ENCODE measurements at regions not wholly inside any gene's neighbourhood (a gene's known extent, or its start where the extent isn't known, plus 50 kb on each side); places are given as distances from the start of the nearest gene placed in this dataset.

DNA sequence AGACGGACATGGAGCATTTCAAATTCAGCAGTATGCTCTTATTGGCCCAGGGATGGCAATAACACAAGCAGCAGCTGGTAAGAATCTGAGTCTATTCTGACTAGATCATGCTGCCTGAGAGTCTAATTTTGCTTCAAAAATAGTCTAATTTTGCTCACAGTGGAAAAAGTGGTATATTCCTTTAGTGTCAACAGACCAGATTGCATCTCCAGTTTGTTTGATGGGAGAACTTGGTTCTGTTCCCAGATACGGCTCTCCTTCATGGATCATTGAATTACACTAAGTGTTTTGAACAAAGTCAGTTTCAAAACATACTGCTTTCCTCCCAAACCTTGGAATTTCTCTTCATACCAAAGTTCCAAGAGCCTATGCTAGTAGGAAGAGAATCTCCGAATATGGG is 586.1 kb downstream of the RNF144B start:
- no peak for FAIRE-seq

DNA sequence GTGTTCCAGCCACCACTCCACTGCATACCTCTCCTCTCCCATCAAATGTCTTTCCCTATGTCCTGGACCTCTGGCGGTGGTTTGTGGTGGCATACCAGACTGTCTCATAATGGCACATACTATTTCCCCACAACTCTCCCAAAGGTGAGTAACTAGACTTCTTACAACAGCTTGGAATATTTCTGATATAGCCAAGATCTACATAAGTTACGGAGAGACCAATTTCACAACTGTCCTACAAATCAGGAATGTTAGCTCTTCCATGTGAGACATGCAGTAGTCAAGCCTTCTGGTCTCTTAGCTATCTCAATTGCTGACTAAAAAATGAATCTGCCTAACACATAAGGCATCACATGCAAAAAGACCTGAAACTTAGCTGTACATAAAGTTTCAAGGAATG is 588.9 kb downstream of the RNF144B start:
- no peak for FAIRE-seq

DNA sequence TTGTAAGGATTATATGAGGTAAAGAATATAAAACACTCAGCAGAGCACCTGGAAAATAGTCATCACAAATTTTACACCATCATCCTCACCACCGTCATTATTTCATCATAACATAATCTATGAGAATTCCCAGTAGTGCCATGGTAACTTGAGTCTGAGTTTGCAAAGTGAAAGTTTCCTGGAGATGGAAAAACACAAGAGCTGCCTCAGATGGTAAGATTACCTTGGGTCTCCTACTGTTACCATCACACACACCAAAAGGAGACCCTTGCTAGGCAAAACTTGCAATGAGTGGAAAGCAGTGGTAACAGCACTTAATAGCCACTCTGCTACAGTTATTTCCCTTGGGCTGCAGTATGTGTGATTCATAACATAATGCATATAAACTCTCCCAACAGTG is 589.8 kb downstream of the RNF144B start:
- no peak for FAIRE-seq

DNA sequence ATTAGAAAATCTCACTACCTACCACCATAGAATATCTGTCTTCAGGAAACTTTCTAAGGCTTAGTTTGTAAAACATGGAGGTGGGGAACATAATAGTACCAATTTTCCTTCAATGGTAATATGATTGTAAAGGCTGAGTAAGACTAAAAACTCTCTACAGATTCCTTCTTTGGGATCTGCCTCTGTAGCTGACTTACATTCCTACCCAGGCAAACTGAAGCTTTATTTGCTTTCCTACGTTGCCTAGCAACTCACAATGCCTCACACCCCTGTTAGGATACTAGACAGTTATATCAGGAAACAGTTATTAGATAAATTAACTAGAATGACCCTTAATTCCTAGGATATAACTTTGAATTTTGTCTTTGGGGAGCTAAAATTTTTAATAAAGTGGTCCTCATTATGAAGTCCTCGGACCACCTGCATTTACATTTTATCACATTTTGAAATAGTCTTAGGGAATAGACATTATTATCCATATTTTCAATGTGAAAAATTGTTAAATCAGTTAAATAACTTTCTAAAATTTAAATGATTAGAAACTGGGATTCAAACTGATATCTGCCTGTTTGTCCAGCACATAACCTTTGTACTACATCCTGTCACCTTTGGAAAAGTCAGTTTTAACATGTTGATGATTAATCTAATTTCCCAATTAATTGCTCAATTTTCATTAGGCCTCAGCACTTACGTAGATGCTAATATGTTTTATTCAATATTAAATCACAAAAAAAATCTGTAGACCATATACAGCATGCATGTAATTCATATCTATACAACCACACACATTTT is 591.4 kb downstream of the RNF144B start:
- peak; percentile 82 for FAIRE-seq

DNA sequence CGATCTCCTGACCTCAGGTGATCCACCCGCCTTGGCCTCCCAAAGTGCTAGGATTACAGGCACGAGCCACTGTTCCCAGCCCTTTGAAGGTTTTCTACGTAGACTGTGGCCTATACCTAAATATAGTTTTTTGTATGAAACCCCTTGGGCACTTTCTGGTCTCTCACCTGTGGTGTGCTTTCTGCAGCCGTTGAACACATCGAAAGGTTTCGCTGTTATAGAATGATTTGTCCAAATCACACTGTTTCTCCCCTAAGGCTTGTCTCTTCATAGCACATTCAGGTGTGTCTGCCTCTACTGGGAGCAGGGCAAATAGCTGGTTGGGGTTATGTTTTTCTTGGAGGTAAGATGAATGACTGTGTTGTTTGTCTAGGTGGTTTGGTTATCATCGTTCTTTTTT is 597.9 kb downstream of the RNF144B start:
- FAIRE-seq: no peak

DNA sequence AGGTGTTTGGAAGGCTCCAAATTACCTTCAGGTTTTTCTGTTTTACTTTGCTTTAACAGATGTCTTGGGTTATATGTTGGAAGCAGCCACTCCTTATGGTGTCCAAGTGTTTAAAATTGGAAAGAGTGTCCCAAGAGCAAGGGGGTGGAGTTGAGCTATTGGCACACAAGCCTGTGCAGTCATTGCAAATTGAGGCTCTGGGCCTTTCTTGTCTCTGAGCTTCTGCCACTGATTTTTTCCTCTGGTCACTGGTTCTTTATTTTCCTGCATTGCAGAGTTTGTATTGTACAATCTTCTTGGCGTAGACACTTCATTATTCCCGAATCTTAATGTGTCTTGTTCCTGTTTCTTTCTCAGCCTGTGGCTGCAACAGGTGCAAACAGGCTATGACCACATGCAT is 598.8 kb downstream of the RNF144B start:
- no peak for FAIRE-seq

DNA sequence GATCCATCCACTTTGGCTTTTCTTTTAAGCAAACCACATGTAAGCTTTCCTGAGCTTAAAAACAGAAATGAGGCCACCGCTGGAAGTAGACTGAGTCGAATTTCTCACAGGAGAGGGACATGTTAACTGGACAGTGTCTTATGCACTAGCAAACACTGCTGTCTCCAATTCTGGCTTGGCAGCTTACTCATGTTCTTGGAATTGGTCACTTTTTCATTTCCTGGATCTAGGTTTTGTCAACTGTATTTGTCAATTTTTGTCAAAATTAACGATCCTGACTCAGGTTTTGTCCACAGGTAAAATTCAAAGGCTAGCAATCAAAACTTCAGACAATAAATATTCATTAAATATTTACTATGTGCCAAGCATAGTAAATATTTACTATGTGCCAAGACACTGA is 601.5 kb downstream of the RNF144B start:
- FAIRE-seq: no peak

DNA sequence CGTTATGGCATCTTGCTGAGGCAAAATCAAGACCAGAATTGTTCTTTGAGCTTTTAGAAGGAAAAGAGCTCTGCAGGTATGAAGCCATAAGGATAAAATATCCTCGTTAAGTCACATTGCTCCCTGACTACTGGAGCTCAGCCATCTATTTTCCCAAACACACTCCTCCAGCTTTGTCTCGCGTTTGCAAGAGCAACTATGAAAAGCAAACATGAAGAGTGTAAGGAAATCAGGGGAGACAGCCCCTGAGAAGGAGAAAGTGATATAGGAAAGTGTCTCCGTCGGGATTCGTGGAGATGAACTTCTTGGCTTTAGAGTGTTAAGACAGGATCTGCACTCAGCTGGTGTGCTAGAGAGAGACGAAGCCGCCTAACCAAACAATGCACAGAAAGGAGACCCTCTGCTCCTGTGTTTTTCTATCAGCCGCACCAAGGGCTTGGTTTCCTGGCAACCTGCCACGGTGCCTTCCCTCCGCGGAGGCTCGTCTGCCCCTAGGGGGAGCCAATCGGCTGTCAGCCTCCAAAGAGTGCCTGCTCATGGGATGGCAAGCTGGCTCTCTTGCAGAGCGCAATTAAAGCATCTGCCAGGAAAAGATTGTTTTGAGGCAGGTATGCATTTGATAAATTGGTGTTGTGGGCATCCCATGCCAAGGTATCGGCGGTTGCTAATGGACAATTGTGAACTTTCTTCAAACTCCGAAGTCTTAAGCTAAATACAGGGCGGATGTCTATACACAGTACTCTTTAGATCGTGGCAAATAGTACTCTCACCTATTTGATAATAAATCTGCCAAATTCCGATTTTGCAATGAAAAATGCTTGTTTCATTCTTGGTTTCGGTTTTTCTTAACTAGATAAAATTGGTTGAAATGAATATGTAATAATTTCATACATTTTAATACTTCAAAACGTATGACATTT is 603.2 kb downstream of the RNF144B start:
- no peak for FAIRE-seq

DNA sequence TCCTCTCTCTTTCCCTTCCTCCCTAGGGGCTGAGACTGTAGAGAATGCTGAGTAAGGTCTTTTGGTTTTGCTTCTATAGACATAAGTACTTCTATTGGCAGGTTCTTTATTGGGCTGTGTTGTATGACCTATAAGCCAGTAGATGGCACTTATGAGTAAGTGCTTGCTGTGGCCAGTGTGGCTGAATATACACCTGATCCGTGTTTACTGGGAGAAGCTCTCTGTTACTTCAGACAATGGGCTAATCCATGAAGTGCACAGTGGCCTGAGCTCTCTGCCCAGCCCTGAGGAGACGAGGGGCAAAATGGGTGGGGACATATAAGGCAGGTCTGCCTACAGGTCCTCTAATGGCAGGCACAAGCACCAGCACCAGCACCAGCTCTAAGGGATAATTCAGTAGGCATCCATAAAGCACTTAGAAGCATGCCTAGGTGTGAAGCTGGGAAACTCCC is 610.3 kb downstream of the RNF144B start:
- FAIRE-seq: peak; percentile 58

DNA sequence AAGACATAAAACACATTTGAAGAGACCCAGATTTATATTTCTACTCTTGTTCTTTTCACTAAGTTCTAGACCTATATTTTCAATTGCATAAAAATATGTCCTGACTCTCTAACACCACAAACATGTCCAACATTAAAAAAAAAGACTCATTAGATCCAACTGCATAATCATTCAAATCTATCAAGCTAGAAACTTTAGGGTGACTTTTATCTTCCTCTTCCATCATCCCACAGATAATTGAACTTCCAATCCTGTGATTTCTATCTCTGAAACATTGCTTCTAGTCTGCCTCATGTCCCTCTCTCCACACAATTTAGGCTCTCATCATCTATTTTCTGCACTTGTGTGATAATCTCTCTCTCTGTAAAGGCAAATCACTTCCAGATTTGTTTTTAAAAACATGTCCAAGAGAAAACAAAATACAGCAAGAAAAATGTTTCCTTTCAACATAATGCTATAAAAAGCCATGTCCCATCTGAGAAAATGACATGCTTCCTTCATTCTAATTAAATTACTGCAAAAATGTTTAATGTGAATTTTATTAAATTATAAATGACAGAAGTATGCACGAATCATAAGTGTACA is 615.9 kb downstream of the RNF144B start:
- FAIRE-seq: no peak

DNA sequence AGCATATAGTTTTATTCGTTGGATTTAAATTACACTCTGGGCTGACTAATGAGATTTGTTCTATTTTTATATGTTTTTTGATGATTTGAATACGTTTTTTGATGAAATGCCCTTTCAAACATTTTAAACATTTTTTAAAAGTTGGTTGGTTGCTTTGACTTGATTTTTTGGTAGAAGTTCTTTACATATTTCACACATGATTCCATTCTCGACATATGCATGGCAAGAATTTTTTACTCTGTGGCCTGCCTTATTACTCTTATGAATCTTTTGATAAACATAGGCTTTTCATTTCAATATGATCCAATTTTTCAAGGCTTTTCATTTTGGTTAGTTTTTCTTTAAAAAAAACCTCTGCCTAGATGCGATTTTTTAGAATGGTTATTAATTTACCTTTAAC is 617.0 kb downstream of the RNF144B start:
- FAIRE-seq: no peak

DNA sequence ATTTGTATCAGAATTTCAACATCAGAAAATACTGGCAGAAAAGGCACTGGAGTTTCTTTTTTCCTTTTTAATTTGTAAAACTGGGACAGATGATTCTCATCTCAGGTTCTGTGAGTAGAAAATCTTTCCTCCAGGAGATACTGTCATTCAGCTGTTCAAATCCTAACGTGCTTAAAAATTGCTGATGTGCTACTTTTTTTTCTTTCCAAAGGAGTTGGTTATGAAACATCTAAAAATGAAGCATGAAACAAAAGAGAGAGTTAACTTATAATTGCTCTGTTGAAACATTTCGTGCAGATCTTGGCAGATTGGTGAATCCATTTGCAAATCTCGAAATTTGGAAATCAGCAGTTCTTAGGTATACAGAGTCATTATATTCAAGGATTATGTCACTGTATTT is 622.6 kb downstream of the RNF144B start:
- FAIRE-seq: no peak

DNA sequence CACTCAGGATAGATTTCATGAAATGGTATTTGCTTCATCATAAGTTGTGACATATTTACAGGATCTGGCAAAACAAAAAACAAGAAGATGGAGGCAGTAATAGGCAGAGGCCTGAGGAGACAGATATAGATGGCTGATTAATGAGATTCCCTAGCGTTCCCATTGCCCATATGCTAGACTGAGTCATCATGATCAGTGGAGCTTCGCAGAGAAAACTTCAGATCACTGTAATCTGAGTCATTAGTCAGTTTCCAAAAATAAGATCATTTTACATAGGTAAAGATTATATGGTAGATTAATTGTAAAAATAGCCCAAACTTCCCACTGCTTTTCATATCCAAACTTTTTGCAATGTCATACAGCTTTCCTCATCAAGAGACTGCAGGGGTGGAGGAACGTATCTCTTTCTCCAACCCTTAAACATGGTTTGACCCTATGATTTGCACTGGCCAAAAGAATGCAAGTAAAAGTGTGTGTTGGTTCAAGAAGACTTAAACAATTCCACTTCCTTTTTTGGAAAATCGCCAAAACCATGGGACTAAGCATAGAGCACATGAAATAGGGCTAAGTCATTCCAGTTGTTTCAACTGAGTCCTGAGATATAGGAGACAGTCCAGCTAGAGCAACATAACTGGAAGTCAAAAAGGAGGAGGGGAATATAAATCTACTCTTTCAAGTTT is 626.0 kb downstream of the RNF144B start:
- no peak for FAIRE-seq

DNA sequence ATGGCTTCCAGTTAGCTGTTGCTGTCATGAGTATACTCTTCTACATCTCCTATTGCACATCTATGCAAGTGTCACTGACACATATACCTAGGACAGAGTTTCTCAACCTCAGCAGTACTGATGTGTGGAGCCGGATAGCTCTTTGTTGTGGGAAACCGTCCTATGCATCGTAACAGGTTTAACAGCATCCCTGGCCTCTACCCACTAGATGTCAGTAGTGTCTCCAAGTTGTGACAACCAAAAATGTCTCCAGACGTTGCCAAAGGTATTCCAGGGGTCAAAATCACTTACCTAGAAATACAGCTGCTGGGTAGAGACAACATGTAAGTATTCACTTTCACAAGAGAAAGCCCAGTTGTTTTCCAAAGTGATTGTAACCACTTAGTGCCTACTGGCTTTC is 637.6 kb downstream of the RNF144B start:
- FAIRE-seq: peak; percentile 97

DNA sequence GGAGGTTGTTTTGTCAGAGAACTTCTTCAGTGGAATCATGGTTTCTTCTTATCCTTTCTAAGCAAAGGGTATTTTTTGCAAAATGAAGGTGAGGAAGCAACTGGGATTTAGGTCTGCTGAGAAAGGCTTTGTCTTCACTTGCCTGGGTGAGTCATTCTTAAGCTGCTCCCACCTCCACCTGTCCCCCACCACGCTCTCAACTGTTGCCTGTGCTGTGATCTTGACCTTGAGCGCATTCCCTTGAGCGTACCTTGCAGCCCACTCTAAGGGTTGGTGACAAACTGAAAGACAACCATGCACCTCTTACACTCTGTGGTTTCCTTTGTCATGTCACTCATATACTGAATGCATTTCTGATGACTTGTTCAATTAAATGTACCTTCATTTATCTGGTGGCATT is 641.1 kb downstream of the RNF144B start:
- FAIRE-seq: no peak

DNA sequence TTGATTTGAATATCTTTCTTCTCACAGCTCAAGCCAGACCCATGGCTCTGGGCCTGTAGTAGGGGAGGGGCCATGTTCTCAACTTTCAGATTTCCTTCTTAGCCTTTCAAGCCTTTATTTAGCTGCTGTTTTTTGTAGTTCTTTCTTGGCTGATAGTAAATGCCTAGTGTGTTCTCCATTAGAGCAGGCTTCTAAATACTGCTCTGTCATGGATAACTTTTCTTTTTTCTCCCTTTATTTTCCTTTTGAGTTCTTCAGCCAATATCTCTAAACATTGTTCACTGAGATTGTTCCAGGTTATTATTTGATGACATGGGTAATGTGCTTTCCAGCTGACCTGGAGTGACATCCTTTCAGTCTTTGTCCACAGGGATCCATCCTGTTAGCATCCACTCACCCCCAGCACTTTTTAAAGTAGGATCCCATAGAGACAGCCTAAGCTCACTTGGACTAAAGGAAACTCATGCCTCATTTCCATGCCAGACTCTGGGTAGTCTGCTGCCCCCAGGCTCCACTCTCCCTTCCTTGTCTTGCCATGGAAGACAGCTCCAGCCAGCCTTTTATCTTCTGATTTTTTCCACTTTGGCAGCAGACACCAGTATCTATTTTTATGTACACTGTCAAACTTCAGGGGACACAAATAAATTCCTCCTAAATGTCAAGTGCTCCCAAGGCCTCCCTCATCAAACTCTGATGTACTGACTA is 645.6 kb downstream of the RNF144B start:
- no peak for FAIRE-seq

DNA sequence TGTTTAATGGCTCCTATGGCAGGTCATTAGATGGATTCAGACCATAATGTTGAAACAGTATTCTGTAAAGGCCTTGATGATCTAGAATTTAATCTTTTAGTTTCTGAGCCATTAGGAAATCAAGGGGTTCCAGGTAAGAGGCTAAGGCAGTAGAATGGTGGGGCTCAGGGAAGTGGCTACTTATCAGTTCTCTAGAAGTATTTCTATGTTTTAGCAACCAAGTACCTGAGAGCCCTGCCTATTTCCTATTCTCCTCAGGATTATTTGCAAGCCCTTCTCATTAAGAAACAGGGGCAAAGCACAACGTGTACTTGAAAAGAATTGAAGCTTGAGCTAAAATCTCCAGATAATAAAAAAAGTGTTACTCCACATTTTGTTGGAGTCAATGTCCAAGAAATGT is 646.5 kb downstream of the RNF144B start:
- FAIRE-seq: no peak

DNA sequence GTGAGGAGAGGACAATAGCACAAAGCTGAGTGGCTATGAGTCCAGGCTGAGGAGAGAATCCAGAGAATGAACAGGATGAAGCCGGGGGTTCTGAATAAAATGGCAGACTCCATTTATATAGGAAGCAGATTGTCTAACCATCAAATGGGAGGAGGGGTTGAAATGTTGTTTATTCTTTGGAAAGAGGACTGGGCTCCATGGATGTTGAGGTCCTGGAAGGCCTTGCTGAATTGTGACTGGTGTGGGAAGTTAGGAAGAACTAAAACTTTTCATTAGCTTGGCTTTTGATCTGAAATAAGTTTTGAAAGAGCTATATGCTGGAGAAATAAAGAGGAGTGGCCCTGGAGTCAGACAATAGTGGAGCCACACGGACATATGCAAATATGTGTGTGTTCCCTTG is 647.8 kb downstream of the RNF144B start:
- FAIRE-seq: no peak

DNA sequence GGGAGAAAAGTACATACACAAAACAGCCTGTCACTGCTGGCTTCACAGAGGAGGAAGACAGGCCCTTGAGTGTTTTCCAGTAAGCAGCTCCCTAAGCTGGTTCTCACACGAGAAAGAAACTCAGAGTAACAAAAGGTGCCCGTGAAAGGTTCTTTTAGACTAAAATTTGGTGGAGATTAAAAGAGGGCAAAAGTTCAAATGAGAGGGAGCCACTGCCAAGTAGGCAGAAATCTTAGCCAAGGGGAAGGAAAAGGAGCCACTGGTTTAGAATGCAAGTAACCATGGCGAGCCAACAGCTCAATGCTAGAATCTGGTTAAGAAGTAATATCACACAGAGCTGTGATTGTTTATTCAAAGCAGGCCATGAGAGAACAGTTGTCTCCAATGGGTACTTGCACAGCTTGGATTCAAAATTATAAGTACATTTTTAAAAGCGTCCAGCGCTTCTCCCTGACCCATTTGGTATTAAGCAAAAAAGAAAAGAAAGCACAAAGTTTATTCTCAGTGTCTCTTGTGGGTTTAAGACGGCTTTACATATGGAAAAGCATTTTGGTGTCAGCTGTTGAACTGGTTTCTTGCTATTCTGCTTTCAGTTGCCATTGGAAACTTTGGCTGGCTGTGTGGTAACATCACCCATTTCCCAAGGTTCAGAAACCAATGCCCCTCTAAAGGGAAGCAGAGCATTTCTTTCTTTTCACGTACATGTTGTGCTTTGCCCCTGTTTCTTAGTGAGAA is 648.5 kb downstream of the RNF144B start:
- no peak for FAIRE-seq

DNA sequence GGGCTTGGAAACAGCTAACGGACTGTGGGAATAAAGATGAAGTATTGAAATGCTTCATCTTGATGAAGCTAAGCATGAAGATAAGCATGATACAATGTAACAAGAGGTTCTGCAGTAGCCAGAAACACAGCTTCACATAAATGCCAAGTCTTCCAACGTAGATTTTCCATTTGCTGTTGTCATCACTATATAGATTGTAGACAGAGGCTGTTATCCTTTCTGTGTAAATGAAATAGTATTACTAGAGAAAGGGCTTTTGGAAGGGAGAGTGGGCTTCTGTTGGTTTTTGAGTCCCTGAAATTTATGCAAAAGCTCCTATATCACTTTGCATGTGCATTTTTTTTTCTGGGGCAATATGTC is 649.0 kb downstream of the RNF144B start:
- FAIRE-seq: no peak

DNA sequence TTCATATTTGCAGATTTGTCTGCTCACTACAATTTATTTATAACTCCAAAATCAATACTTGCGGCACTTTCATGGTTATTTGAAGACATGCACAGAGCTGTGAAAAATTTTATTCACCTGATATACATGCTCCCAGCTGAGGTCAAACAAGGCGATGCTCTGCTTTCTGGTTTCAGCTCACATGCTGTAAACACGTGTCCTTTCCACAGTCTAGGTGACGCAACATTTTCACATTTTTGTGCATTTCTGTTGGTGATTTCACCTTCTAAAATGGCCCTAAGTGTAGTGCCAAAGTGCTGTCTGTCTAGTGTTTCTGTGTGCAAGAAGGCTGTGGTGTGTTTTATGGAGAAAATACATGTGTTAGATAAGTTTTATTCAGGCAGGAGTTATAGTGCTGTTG is 650.5 kb downstream of the RNF144B start:
- no peak for FAIRE-seq

DNA sequence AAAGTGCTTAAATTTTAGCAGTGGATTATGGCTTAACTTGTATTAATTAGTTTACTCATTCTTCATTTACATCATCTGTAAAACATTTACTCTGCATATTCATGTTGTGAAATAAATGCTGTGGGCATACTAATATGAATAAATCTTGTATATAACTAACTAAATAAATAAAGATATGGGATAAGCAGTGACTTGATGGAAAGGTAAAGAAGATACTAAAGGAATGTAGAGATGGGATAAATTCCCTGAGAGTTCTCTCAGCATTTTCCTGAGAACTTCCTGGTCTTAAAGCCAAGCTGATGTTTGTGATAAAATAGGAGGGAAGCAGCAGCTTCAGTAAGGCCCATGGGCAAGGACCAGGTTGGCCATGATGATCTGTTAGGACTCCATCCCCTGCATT is 652.1 kb downstream of the RNF144B start:
- no peak for FAIRE-seq
